ENCODE measurements at regions not wholly inside any gene's neighbourhood (a gene's known extent, or its start where the extent isn't known, plus 50 kb on each side); places are given as distances from the start of the nearest gene placed in this dataset.

DNA sequence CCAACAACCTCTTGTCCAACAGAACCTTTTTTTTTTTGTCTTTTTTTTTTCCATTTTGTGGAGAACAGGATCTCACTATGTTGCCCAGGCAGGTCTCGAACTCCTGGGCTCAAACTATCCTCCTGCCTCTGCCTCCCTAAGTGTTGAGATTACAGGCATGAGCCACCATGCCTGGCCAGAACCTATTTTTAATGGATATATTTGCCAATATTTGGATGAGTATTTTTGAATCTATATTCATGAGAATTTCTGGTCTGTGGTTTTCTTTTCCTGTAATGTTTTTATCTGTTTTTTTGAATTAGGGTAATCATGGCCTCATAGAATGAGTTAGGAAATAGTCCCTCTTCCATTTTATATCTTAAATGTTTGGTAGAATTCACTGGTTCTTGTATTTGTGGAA is 70.4 kb upstream of the RET start:
- TF ChIP-seq, protein P1, sequence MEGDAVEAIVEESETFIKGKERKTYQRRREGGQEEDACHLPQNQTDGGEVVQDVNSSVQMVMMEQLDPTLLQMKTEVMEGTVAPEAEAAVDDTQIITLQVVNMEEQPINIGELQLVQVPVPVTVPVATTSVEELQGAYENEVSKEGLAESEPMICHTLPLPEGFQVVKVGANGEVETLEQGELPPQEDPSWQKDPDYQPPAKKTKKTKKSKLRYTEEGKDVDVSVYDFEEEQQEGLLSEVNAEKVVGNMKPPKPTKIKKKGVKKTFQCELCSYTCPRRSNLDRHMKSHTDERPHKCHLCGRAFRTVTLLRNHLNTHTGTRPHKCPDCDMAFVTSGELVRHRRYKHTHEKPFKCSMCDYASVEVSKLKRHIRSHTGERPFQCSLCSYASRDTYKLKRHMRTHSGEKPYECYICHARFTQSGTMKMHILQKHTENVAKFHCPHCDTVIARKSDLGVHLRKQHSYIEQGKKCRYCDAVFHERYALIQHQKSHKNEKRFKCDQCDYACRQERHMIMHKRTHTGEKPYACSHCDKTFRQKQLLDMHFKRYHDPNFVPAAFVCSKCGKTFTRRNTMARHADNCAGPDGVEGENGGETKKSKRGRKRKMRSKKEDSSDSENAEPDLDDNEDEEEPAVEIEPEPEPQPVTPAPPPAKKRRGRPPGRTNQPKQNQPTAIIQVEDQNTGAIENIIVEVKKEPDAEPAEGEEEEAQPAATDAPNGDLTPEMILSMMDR (IDR thresholded peaks at IDR 0.05; ENCODE audit: control insufficient read depth, insufficient read depth, low read depth, low read length, missing control alignments), result no peak
- DNase-seq (ENCODE audit: low read depth), result no peak
- H3K4me3 ChIP-seq (ENCODE audit: control insufficient read depth, low read depth, low read length), result no peak overlapping the region

DNA sequence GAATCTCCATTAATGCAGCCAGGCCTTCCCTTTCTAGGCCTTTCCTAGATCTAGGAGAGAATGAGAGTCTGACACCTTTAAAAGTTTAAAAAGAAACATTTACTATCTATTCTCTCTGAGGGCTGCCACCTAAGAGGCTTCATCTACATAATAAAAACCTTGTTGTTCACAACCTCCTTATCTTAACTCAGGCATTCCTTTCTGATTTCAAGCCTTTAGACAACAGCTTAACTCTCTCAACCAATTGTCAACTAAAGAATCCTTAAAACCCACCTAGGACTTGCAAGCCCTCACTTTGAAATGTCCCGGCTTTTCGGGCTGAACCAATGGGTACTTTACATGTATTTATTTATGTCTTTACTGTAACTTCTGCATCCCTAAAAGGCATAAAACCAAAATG is 64.3 kb upstream of the RET start:
- no peak for DNase-seq (ENCODE audit: low read depth)
- TF ChIP-seq, protein P1 (IDR thresholded peaks at IDR 0.05; ENCODE audit: control insufficient read depth, insufficient read depth, low read depth, low read length, missing control alignments), result no peak
- H3K4me3 ChIP-seq (ENCODE audit: control insufficient read depth, low read depth, low read length), result no peak overlapping the region

DNA sequence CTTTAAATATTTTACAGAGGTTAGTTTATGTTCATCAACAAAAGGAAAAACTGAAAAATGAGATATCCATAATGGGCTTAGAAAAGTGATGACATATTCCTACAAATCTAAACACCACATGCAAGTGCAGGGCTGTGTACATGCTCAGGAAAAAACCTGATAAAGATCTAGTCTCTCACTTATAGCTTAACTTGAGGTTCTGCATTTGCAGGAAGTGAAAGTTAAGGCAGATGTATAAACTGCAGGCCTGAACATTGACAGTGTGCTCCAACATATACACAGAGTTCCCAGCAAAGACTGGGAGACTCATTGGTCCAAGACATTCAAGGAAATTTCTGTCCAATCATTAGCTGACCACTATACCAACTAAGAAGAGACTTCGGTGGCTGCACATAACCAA is 63.8 kb upstream of the RET start:
- H3K4me3 ChIP-seq (ENCODE audit: control insufficient read depth, low read depth, low read length), result no peak overlapping the region
- TF ChIP-seq, protein P1 (IDR thresholded peaks at IDR 0.05; ENCODE audit: control insufficient read depth, insufficient read depth, low read depth, low read length, missing control alignments), result no peak
- no peak for DNase-seq (ENCODE audit: low read depth)

DNA sequence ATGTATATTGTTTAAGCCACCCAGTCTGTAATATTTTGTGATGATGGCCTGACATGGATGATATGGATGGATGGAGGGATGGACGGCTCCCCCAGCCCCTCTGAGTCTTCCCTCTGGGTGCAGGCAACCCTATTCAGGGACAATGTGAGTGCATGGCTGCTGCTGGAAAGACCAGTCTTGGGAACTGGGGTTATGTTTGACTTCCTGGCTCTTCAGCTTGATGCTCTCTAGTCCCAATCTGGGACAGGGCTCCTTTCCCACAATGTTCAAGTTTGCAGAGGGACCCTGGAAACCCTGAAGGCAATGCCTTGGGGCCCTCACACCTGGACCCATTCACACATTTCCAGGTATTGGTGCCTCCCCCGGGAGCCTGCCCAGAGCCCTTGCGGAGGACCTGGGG is 52.3 kb upstream of the RET start:
- no peak for DNase-seq (ENCODE audit: low read depth)
- TF ChIP-seq, protein P1 (IDR thresholded peaks at IDR 0.05; ENCODE audit: control insufficient read depth, insufficient read depth, low read depth, low read length, missing control alignments), result no peak
- no peak overlapping the region for H3K4me3 ChIP-seq (ENCODE audit: control insufficient read depth, low read depth, low read length)

DNA sequence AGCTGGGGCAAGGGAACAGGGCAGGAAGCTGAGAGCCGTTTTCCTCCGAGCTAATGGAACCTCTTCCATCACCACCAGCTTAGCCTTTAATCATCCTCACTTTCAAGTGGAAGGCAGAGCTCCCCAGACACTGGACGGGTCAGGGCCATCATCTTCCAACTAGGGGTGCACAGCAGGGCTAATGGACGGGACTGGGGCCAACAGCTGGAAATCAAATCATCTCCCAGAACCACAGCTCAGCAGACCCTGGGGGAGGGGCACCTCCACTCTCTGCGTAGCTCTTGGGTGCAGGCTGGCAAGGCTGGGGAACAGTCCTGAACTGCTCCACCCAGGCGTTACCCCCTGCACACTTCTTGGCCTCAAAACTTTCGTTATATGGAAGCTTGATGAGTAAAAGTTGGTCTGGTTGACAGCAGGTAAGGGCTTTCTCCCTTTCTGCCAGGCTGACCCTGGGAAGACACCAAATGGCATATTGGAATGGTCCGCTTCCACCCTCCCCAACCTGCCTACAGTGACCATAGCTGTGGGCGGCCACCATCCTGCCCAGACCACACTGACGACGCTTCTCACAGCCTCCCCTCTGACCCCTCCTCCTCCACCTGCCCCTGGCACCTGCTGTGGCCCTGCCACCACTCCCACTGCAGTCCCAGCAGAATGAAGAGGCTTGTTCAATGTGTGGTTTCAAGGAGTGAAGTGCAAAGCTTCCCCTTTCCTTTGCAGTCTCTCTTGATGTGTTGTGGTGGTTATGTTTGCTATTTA is 51.7 kb upstream of the RET start:
- H3K4me3 ChIP-seq (ENCODE audit: control insufficient read depth, low read depth, low read length), result no peak overlapping the region
- DNase-seq (ENCODE audit: low read depth), result no peak
- TF ChIP-seq, protein P1 (IDR thresholded peaks at IDR 0.05; ENCODE audit: control insufficient read depth, insufficient read depth, low read depth, low read length, missing control alignments), result no peak

DNA sequence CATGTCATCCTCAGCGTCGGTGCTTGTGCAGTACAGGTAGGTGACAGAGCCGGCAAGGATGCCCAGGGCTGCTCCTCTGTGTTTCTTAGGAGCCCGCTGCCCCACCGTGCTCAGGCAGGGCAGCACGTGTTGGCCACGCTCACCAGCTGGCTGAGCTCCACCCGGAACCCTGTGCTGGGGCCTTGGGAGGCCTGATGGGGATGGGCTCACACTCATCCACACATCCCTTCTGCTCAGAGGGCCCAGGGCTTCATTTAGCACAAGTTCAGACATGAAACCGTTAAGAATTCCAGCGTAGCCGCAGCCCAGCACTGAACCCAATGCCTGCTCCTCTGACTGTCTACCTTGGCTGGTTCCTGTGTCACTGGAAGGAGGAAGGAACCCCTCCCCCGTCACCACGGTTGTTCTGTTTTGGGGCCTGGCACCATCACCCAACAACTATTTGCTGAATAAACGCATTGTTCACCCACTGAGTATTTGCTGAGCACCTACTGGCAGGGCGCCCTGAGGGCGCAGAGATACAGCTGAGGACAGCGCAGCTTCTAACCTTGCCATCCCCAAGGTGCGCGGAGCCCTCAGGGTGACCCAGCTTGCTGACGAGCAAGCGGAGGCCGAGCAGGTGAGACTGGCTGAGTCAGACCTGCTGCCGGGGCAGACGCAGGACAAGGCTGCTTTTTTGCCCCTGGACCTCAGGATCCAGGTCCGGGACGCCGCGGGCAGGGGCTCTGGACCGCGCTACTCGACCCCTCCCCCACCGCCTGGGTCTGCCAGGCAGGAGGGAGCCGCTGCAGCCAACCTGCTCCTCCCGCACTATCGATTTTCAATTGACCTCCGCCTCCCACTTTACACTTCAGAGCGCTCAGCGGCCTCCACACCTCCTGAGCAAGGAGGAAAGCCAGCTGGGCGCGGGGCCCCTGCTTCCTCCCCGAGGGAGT is 50.6 kb upstream of the RET start:
- no peak overlapping the region for H3K4me3 ChIP-seq (ENCODE audit: control insufficient read depth, low read depth, low read length)
- TF ChIP-seq, protein P1 (IDR thresholded peaks at IDR 0.05; ENCODE audit: control insufficient read depth, insufficient read depth, low read depth, low read length, missing control alignments), result no peak
- DNase-seq (ENCODE audit: low read depth), result no peak
